ENCODE measurements at regions not wholly inside any gene's neighbourhood (a gene's known extent, or its start where the extent isn't known, plus 50 kb on each side); places are given as distances from the start of the nearest gene placed in this dataset.

DNA sequence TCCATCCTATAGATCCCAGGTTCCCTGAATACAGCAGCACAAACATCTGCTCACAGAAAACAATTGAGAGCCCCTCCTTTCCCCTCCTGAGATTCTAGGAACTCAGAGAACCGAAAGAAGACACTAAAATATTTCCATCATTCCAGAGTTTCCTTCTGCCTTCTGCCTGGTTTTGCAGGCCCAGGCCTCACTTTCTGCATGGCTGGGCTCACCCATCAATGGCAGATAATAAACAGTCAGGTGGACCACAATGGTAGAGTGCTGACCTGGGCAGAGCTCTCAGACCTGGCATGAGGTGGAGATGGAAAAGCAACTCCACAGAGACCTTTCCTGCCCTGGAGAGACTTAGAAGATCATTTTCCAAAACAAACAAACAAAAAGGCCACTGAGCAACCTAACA, 389.1 kb downstream of the NXPE2 start:
- no peaks in the 10 kb centered on the region for H3K27me3 ChIP-seq (ENCODE audit: control insufficient read depth, extremely low read depth, insufficient read depth, low read length)
- no peaks in the 10 kb centered on the region for H4K20me1 ChIP-seq (ENCODE audit: control insufficient read depth, extremely low read depth, insufficient read depth, low read length)
- H3K9me3 ChIP-seq (ENCODE audit: control insufficient read depth, low read depth, low read length) = no peaks in the 10 kb centered on the region
- TF ChIP-seq CTCF (optimal IDR thresholded peaks at IDR 0.05 in 1 of 3, IDR thresholded peaks at IDR 0.05 in 1 of 3, conservative IDR thresholded peaks at IDR 0.05 in 1 of 3; ENCODE audit: extremely low read depth in 1 of 3, insufficient read depth in 2 of 3, low read length in 3 of 3) = no peak
- TF ChIP-seq EZH2 (IDR thresholded peaks at IDR 0.05; ENCODE audit: low read length) = no peak
- H3K36me3 ChIP-seq (ENCODE audit: control insufficient read depth in 2 of 2, extremely low read depth in 1 of 2, insufficient read depth in 2 of 2, low read length in 2 of 2) = no peaks in the 10 kb centered on the region
- no peak overlapping the region for H3K4me2 ChIP-seq (ENCODE audit: control insufficient read depth, extremely low read depth, insufficient read depth, low read depth, low read length)
- no peak for DNase-seq (ENCODE audit: low read depth, low spot score)
- no peaks in the 10 kb centered on the region for H3K79me2 ChIP-seq (ENCODE audit: control insufficient read depth, insufficient read depth, low read length)
- H2AFZ ChIP-seq (ENCODE audit: control insufficient read depth, low read length) = no peak overlapping the region
- no peak for FAIRE-seq
- H3K4me3 ChIP-seq (ENCODE audit: control insufficient read depth in 2 of 3, extremely low read depth in 1 of 3, insufficient read depth in 2 of 3, low read depth in 1 of 3, low read length in 3 of 3) = no peak overlapping the region
- no peak overlapping the region for H3K9ac ChIP-seq (ENCODE audit: control insufficient read depth, extremely low read depth, insufficient read depth, low read length)
- dilution Hi-C loops (cut with MboI; ENCODE audit: extremely low pct_ligation_motif_present, low sequenced_read_pairs) = no loop called here
- H3K4me1 ChIP-seq (ENCODE audit: control insufficient read depth, extremely low read depth, insufficient read depth, low read length) = no peaks in the 10 kb centered on the region
- H3K9me1 ChIP-seq (ENCODE audit: control insufficient read depth, extremely low read depth, insufficient read depth, low read length) = no peaks in the 10 kb centered on the region
- no peak overlapping the region for H3K27ac ChIP-seq (ENCODE audit: control insufficient read depth, insufficient read depth, low read length)

- no peaks in the 10 kb centered on the region for H4K20me1 ChIP-seq (ENCODE audit: control insufficient read depth, extremely low read depth, insufficient read depth, low read length)
- TF ChIP-seq EZH2 (IDR thresholded peaks at IDR 0.05; ENCODE audit: low read length) (no peak), CTCF (optimal IDR thresholded peaks at IDR 0.05 in 1 of 3, IDR thresholded peaks at IDR 0.05 in 1 of 3, conservative IDR thresholded peaks at IDR 0.05 in 1 of 3; ENCODE audit: extremely low read depth in 1 of 3, insufficient read depth in 2 of 3, low read length in 3 of 3) (no peak)
- H3K9me1 ChIP-seq (ENCODE audit: control insufficient read depth, extremely low read depth, insufficient read depth, low read length) = no peaks in the 10 kb centered on the region
- FAIRE-seq = no peak
- no peak overlapping the region for H3K4me2 ChIP-seq (ENCODE audit: control insufficient read depth, extremely low read depth, insufficient read depth, low read depth, low read length)
- dilution Hi-C loops (cut with MboI; ENCODE audit: extremely low pct_ligation_motif_present, low sequenced_read_pairs) = no loop called here
- H3K79me2 ChIP-seq (ENCODE audit: control insufficient read depth, insufficient read depth, low read length) = no peaks in the 10 kb centered on the region
- H3K9ac ChIP-seq (ENCODE audit: control insufficient read depth, extremely low read depth, insufficient read depth, low read length) = no peak overlapping the region
- DNase-seq (ENCODE audit: low read depth, low spot score) = no peak
- no peak overlapping the region for H3K27ac ChIP-seq (ENCODE audit: control insufficient read depth, insufficient read depth, low read length)
- H3K36me3 ChIP-seq (ENCODE audit: control insufficient read depth in 2 of 2, extremely low read depth in 1 of 2, insufficient read depth in 2 of 2, low read length in 2 of 2) = no peaks in the 10 kb centered on the region
- no peak overlapping the region for H3K4me3 ChIP-seq (ENCODE audit: control insufficient read depth in 2 of 3, extremely low read depth in 1 of 3, insufficient read depth in 2 of 3, low read depth in 1 of 3, low read length in 3 of 3)
- no peaks in the 10 kb centered on the region for H3K4me1 ChIP-seq (ENCODE audit: control insufficient read depth, extremely low read depth, insufficient read depth, low read length)
- no peak overlapping the region for H2AFZ ChIP-seq (ENCODE audit: control insufficient read depth, low read length)
- H3K9me3 ChIP-seq (ENCODE audit: control insufficient read depth, low read depth, low read length) = no peaks in the 10 kb centered on the region
- no peaks in the 10 kb centered on the region for H3K27me3 ChIP-seq (ENCODE audit: control insufficient read depth, extremely low read depth, insufficient read depth, low read length)
Observed at GRCh38 chr11:115067900-115068530, 389.7 kb downstream of the NXPE2 start.

All from keratinocyte (primary cell).